Stimulated activated CD8-positive, alpha-beta memory T cell treated with anti-CD3 and anti-CD28 coated beads, Interleukin-12 subunit alpha, Interleukin-12 subunit beta, amount 100 ng/mL, for 1 hour (primary cell): ENCODE measurements at regions not wholly inside any gene's neighbourhood (a gene's known extent, or its start where the extent isn't known, plus 50 kb on each side); places are given as distances from the start of the nearest gene placed in this dataset.

Source experiments
- DNase-seq: peaks from one replicate; pipeline ENCODE4 v3.0.0-alpha.2; 2020; ENCODE audit warnings: low read depth

- DNase-seq: no peak
Observed at GRCh38 chr15:79373113-79373512, 59.0 kb upstream of the MINAR1 start.

GRCh38 chr15:79373728-79374127 lies 58.4 kb upstream of the MINAR1 start:
- DNase-seq: no peak

- no peak for DNase-seq
Observed at GRCh38 chr15:79376383-79376782, 55.8 kb upstream of the MINAR1 start.

GRCh38 chr15:79378394-79379109 lies 53.6 kb upstream of the MINAR1 start:
- no peak for DNase-seq

GRCh38 chr15:79380755-79381497 lies 51.2 kb upstream of the MINAR1 start:
- peak; percentile 60 for DNase-seq

- DNase-seq: no peak
Observed at GRCh38 chr15:79381593-79381992, 50.5 kb upstream of the MINAR1 start.
